ENCODE measurements at regions not wholly inside any gene's neighbourhood (a gene's known extent, or its start where the extent isn't known, plus 50 kb on each side); places are given as distances from the start of the nearest gene placed in this dataset.

- TF ChIP-seq BACH1 (IDR thresholded peaks at IDR 0.05; ENCODE audit: borderline replicate concordance): no peak
- TF ChIP-seq RAD21 (IDR thresholded peaks at IDR 0.05; ENCODE audit: insufficient read depth, low read depth, low read length): no peak
- TF ChIP-seq ASH2L (IDR thresholded peaks at IDR 0.05; ENCODE audit: borderline replicate concordance, low read depth): no peak
- no peak for TF ChIP-seq NFYA (IDR thresholded peaks at IDR 0.05; ENCODE audit: borderline replicate concordance, low read depth, low read length)
- no peak for TF ChIP-seq CBX5 (IDR thresholded peaks at IDR 0.05; ENCODE audit: low read depth)
These were observed 63.2 kb downstream of the RGS2 start (continued) for GRCh38 chr1:192872010-192872409.

- no peak for DNase-seq (ENCODE audit: low read depth, low spot score)
- TF ChIP-seq E2F4 (IDR thresholded peaks at IDR 0.05; ENCODE audit: low read depth, low read length): no peak
- TF ChIP-seq ZNF207 (IDR thresholded peaks at IDR 0.05; ENCODE audit: borderline replicate concordance): no peak
- no peak for TF ChIP-seq BMI1 (IDR thresholded peaks at IDR 0.05; ENCODE audit: borderline replicate concordance)
- TF ChIP-seq ZNF24 (IDR thresholded peaks at IDR 0.05): no peak
- no peak overlapping the region for H3K27ac ChIP-seq (ENCODE audit: control insufficient read depth, insufficient read depth)
- no peak overlapping the region for H3K9ac ChIP-seq (ENCODE audit: control insufficient read depth, insufficient read depth, low read length)
- no peaks in the 10 kb centered on the region; the same call in 2 of the 3 replicates for H3K9me3 ChIP-seq (replicated peaks; ENCODE audit: control insufficient read depth, insufficient read depth, low read length)
- no peak overlapping the region for H3K4me2 ChIP-seq (ENCODE audit: control insufficient read depth, insufficient read depth)
- RAD21 ChIA-PET (ENCODE audit: unreplicated experiment): no interaction called here
- H3K4me3 ChIP-seq: no peak overlapping the region
- BruUV-seq (replicated peaks): no TSS peak
- no peaks in the 10 kb centered on the region for H4K20me1 ChIP-seq (ENCODE audit: control insufficient read depth, insufficient read depth)
- H2AFZ ChIP-seq (ENCODE audit: control insufficient read depth, low read depth, low read length): no peak overlapping the region
- CTCF ChIA-PET: no interaction called here
- no peaks in the 10 kb centered on the region for H3K79me2 ChIP-seq (ENCODE audit: control insufficient read depth, insufficient read depth, low read length)
- FAIRE-seq: no peak
- H3K36me3 ChIP-seq (ENCODE audit: control insufficient read depth in 2 of 2, insufficient read depth in 2 of 2, low read length in 1 of 2): no peaks in the 10 kb centered on the region
- in situ Hi-C loops (cut with MboI) (no loop called here), intact Hi-C loops (cut with micrococcal nuclease; ENCODE audit: unreplicated experiment) (no loop called here)
- POLR2A ChIA-PET: no interaction called here
- ATAC-seq: no peak
- H3K27me3 ChIP-seq (replicated peaks in 1 of 2; ENCODE audit: control insufficient read depth in 2 of 2, insufficient read depth in 2 of 2, low read length in 1 of 2): peaks cover 0 to 1% of the 10 kb centered on the region in 2 experiments; a peak in 2 of 4 replicates
- H3K4me1 ChIP-seq (ENCODE audit: control insufficient read depth, insufficient read depth, low read length): no peaks in the 10 kb centered on the region
- SMC1A ChIA-PET (ENCODE audit: uncharacterized antibody, unreplicated experiment): interaction anchor here (0.7 kb wide), 1 partner anchor 152 kb away, joined by 3 read pairs; no protein-coding TSS in a partner anchor
These were observed 65.0 kb downstream of the RGS2 start for GRCh38 chr1:192873836-192874235.

Data from GM12878 (cell line).